HCT116 (cell line): ENCODE measurements at regions not wholly inside any gene's neighbourhood (a gene's known extent, or its start where the extent isn't known, plus 50 kb on each side); places are given as distances from the start of the nearest gene placed in this dataset.

Experiments
- ATAC-seq: fragments of 200-7000 bp; cut with Tn5 transposase; 2 replicates; pipeline ENCODE4 v1.9.1; 2020; ENCODE audit warnings: mild to moderate bottlenecking, moderate library complexity
- BruUV-seq: library from RNA; stranded (reverse); fragments of 400-500 nt; replicated peaks from 2 replicates; lab custom pipeline; 2021; lab: Mats Ljungman, UMichigan
- CTCF ChIA-PET: fragments of 300-600 bp; sonication (Branson Sonifier 250); formaldehyde crosslinking; loops from one replicate; lab custom pipeline; 2021; ENCODE audit warnings: antibody characterized with exemption; lab: Charles Lee
- POLR2A ChIA-PET: fragments of 300-600, 350-600 bp; sonication (Branson Sonifier 250); formaldehyde crosslinking; loops from one replicate; lab custom pipeline; 2021; ENCODE audit warnings: antibody characterized with exemption; lab: Charles Lee
- RAD21 ChIA-PET, 2 experiments: fragments of 300-600 bp; sonication (Branson Sonifier 250); formaldehyde crosslinking; loops; one replicate each; lab custom pipeline; 2023; ENCODE audit warnings: low total read pairs in 2 of 2; ENCODE audit not compliant: uncharacterized antibody in 2 of 2, unreplicated experiment in 2 of 2, low non-redundant PET in 1 of 2; lab: Charles Lee
- DNase-seq: peaks from one replicate; pipeline ENCODE4 v3.0.0-alpha.2; 2010; ENCODE audit warnings: low read depth, low spot score
- H2AFZ ChIP-seq: fragments of 200-600 bp; shearing (Covaris generic), sonication (generic); 2 replicates; pipeline ENCODE4 v1.6.1; 2017; ENCODE audit warnings: low read depth, mixed run types, mixed read lengths, antibody characterized with exemption, low read length; ENCODE audit not compliant: poor library complexity, severe bottlenecking
- H3K27ac ChIP-seq: 2 replicates; pipeline ENCODE4 v1.5.1; 2012; ENCODE audit warnings: low read depth, low read length
- H3K27me3 ChIP-seq: fragments of 200-600 bp; sonication (generic); 2 replicates; pipeline ENCODE4 v1.6.1; 2016; ENCODE audit warnings: mixed run types, low read length, mixed read lengths; ENCODE audit not compliant: insufficient read depth
- H3K36me3 ChIP-seq, 2 experiments: fragments of 200-500 bp in 1 of 2; fragments of 200-600 bp in 1 of 2; sonication (Bioruptor generic) in 1 of 2; sonication (generic) in 1 of 2; 2 replicates each; pipeline versions ENCODE4 v1.5.1 to v1.6.1; 2014 to 2016; ENCODE audit warnings: low read length in 2 of 2, inconsistent platforms in 1 of 2, mixed read lengths in 1 of 2, mixed run types in 1 of 2; ENCODE audit not compliant: insufficient read depth in 2 of 2, control insufficient read depth in 1 of 2
- H3K4me1 ChIP-seq, 2 experiments: fragments of 200-600 bp in 1 of 2; sonication (generic) in 1 of 2; 2 replicates each; pipeline versions ENCODE4 v1.5.1 to v1.6.1; 2012 to 2017; ENCODE audit warnings: low read length in 2 of 2, inconsistent platforms in 1 of 2, mild to moderate bottlenecking in 1 of 2, mixed read lengths in 1 of 2, mixed run types in 1 of 2, moderate library complexity in 1 of 2; ENCODE audit not compliant: insufficient read depth in 2 of 2, control insufficient read depth in 1 of 2
- H3K4me2 ChIP-seq: fragments of 200-600 bp; sonication (generic); 2 replicates; pipeline ENCODE4 v1.6.1; 2017; ENCODE audit warnings: mixed run types, low read length, mixed read lengths
- H3K4me3 ChIP-seq, 2 experiments: fragments of 200-600 bp in 1 of 2; sonication (generic) in 1 of 2; replicated peaks in 1 of 2; 2 replicates each; pipeline ENCODE4 v1.5.1; 2011 to 2016; ENCODE audit warnings: low read length in 2 of 2, control low read depth in 1 of 2, low read depth in 1 of 2, mild to moderate bottlenecking in 1 of 2, mixed read lengths in 1 of 2, mixed run types in 1 of 2
- H3K79me2 ChIP-seq: fragments of 200-600 bp; sonication (generic); 2 replicates; pipeline ENCODE4 v1.6.1; 2017; ENCODE audit warnings: mild to moderate bottlenecking, mixed run types, low read length, moderate library complexity, mixed read lengths; ENCODE audit not compliant: insufficient read depth
- H3K9ac ChIP-seq: fragments of 200-600 bp; sonication (generic); 2 replicates; pipeline ENCODE4 v1.6.1; 2016; ENCODE audit warnings: low read length, mixed read lengths
- H3K9me2 ChIP-seq: fragments of 200-600 bp; sonication (generic), shearing (Covaris generic); 2 replicates; pipeline ENCODE4 v1.6.1; 2017; ENCODE audit warnings: mixed run types, mild to moderate bottlenecking, moderate library complexity; ENCODE audit not compliant: insufficient read depth
- H3K9me3 ChIP-seq, 2 experiments: fragments of 200-500 bp in 1 of 2; fragments of 200-600 bp in 1 of 2; sonication (Bioruptor generic) in 1 of 2; sonication (generic) in 1 of 2; 2 replicates each; pipeline ENCODE4 v1.6.1; 2014 to 2017; ENCODE audit warnings: low read length in 2 of 2, mixed read lengths in 2 of 2, inconsistent platforms in 1 of 2, low read depth in 1 of 2, mild to moderate bottlenecking in 1 of 2, mixed run types in 1 of 2, moderate library complexity in 1 of 2; ENCODE audit not compliant: control insufficient read depth in 1 of 2, insufficient read depth in 1 of 2
- H4K20me1 ChIP-seq: fragments of 200-600 bp; sonication (generic), shearing (Covaris generic); 2 replicates; pipeline ENCODE4 v1.6.1; 2017; ENCODE audit warnings: mixed run types, mild to moderate bottlenecking, moderate library complexity; ENCODE audit not compliant: insufficient read depth
- CBX3 ChIP-seq: IDR thresholded peaks from 2 replicates; pipeline ENCODE4 v1.6.1; 2012; ENCODE audit warnings: low read depth
- CTCF ChIP-seq, 3 experiments: fragments of 200-600 bp in 1 of 3; sonication (generic) in 1 of 3; IDR thresholded peaks in 2 of 3; conservative IDR thresholded peaks in 1 of 3; 2 replicates each; pipeline ENCODE4 v1.5.1; 2012 to 2017; ENCODE audit warnings: low read depth in 2 of 3, low read length in 2 of 3, antibody characterized with exemption in 1 of 3, borderline replicate concordance in 1 of 3, control low read depth in 1 of 3, mild to moderate bottlenecking in 1 of 3, mixed read lengths in 1 of 3, mixed run types in 1 of 3, moderate library complexity in 1 of 3; ENCODE audit not compliant: insufficient read depth in 1 of 3
- EGR1 ChIP-seq: IDR thresholded peaks from 2 replicates; pipeline ENCODE4 v1.6.1; 2012; ENCODE audit warnings: low read depth
- ELF1 ChIP-seq: IDR thresholded peaks from 2 replicates; pipeline ENCODE4 v1.6.1; 2012; ENCODE audit warnings: low read depth, borderline replicate concordance
- EZH2 ChIP-seq: fragments of 200-600 bp; sonication (generic); IDR thresholded peaks from 2 replicates; pipeline ENCODE4 v1.6.1; 2017; ENCODE audit warnings: antibody characterized with exemption, mixed run types
- JUND ChIP-seq: IDR thresholded peaks from 2 replicates; pipeline ENCODE4 v1.6.1; 2012
- MAX ChIP-seq: IDR thresholded peaks from 2 replicates; pipeline ENCODE4 v1.6.1; 2012
- POLR2A ChIP-seq: IDR thresholded peaks from 2 replicates; pipeline ENCODE4 v1.7.0; 2011; ENCODE audit warnings: borderline replicate concordance; ENCODE audit not compliant: insufficient read depth, insufficient read length; ENCODE audit errors: extremely low read depth
- RAD21 ChIP-seq: IDR thresholded peaks from 2 replicates; pipeline ENCODE4 v1.6.1; 2012; ENCODE audit warnings: low read depth, mild to moderate bottlenecking
- REST ChIP-seq: IDR thresholded peaks from 2 replicates; pipeline ENCODE4 v1.6.1; 2012; ENCODE audit warnings: low read depth
- SP1 ChIP-seq: IDR thresholded peaks from 2 replicates; pipeline ENCODE4 v1.6.1; 2012; ENCODE audit warnings: low read depth
- SRF ChIP-seq: IDR thresholded peaks from 2 replicates; pipeline ENCODE4 v1.6.1; 2012; ENCODE audit warnings: low read depth
- TCF7L2 ChIP-seq: IDR thresholded peaks from 2 replicates; pipeline ENCODE4 v1.7.0; 2011; ENCODE audit warnings: borderline replicate concordance, inconsistent platforms; ENCODE audit not compliant: insufficient read depth, insufficient read length; ENCODE audit errors: extremely low read depth
- YY1 ChIP-seq: IDR thresholded peaks from 2 replicates; pipeline ENCODE4 v1.6.1; 2011; ENCODE audit warnings: low read length, low read depth, moderate library complexity, mild to moderate bottlenecking; ENCODE audit not compliant: insufficient replicate concordance; ENCODE audit errors: extremely low read depth
- ZFX ChIP-seq: fragments of 450-650 bp; IDR thresholded peaks from 2 replicates; pipeline ENCODE4 v1.6.1; 2017
- ZNF274 ChIP-seq: fragments of 200-500 bp; sonication (Bioruptor generic); IDR thresholded peaks from 2 replicates; pipeline ENCODE4 v1.6.1; 2014; ENCODE audit warnings: mild to moderate bottlenecking, low read depth, low read length, inconsistent platforms
- intact Hi-C: fragments of 100-400 bp; cut with micrococcal nuclease; formaldehyde crosslinking; loops from 2 replicates; pipeline ENCODE4 v1.10.0; 2022

GRCh38 chr14:33862261-33862802 lies 88.5 kb downstream of the EGLN3 start:
- no TSS peak for BruUV-seq
- no peak for ATAC-seq
- no peak overlapping the region for H3K4me3 ChIP-seq
- no peaks in the 10 kb centered on the region for H4K20me1 ChIP-seq
- no peaks in the 10 kb centered on the region for H3K27me3 ChIP-seq
- H3K9me3 ChIP-seq = no peaks in the 10 kb centered on the region
- POLR2A ChIA-PET = no interaction called here
- no peaks in the 10 kb centered on the region for H3K36me3 ChIP-seq
- DNase-seq = no peak
- CTCF ChIA-PET = no interaction called here
- H3K4me2 ChIP-seq = no peak overlapping the region
- no peak overlapping the region for H3K9ac ChIP-seq
- no peaks in the 10 kb centered on the region for H3K9me2 ChIP-seq
- RAD21 ChIA-PET = no interaction called here
- H3K4me1 ChIP-seq = no peaks in the 10 kb centered on the region
- intact Hi-C loops = no loop called here
- no peak overlapping the region for H2AFZ ChIP-seq
- TF ChIP-seq ELF1 (no peak), TCF7L2 (no peak), YY1 (no peak), CTCF (IDR thresholded peaks at IDR 0.05 in 2 of 3, conservative IDR thresholded peaks at IDR 0.05 in 1 of 3; ENCODE audit: borderline replicate concordance in 1 of 3, insufficient read depth in 1 of 3, low read depth in 2 of 3, low read length in 2 of 3) (no peak), SP1 (no peak), ZFX (no peak), EZH2 (no peak), ZNF274 (no peak), CBX3 (no peak), SRF (no peak), POLR2A (no peak), EGR1 (no peak), MAX (no peak), RAD21 (no peak), REST (no peak), JUND (no peak)
- no peaks in the 10 kb centered on the region for H3K79me2 ChIP-seq
- H3K27ac ChIP-seq = no peak overlapping the region
